GM20431 (cell line): ENCODE measurements at regions not wholly inside any gene's neighbourhood (a gene's known extent, or its start where the extent isn't known, plus 50 kb on each side); places are given as distances from the start of the nearest gene placed in this dataset.

Experiments
- in situ Hi-C: fragments of 300-500 bp; cut with MseI, MboI; formaldehyde crosslinking; loops from one replicate; pipeline ENCODE4 v1.15.0; 2020; ENCODE audit warnings: low sequenced_read_pairs; ENCODE audit not compliant: unreplicated experiment

- in situ Hi-C loops: no loop called here
These were observed 127.3 kb downstream of the NUDT12 start for GRCh38 chr5:103435136-103435889.

GRCh38 chr5:103434057-103434456 lies 128.5 kb downstream of the NUDT12 start:
- in situ Hi-C loops: no loop called here

- in situ Hi-C loops: no loop called here
These were observed 129.4 kb downstream of the NUDT12 start for GRCh38 chr5:103433211-103433610.

GRCh38 chr5:103428923-103429322 lies 133.7 kb downstream of the NUDT12 start:
- in situ Hi-C loops: no loop called here

- in situ Hi-C loops: no loop called here
These were observed 134.1 kb downstream of the NUDT12 start for GRCh38 chr5:103428411-103428871.

- in situ Hi-C loops: no loop called here
These were observed 135.3 kb downstream of the NUDT12 start for GRCh38 chr5:103427326-103427725.

- in situ Hi-C loops: no loop called here
These were observed 136.7 kb downstream of the NUDT12 start for GRCh38 chr5:103425686-103426454.

GRCh38 chr5:103424453-103425205 lies 138.0 kb downstream of the NUDT12 start:
- in situ Hi-C loops: no loop called here

- in situ Hi-C loops: no loop called here
These were observed 138.6 kb downstream of the NUDT12 start for GRCh38 chr5:103424026-103424425.

- in situ Hi-C loops: no loop called here
These were observed 139.8 kb downstream of the NUDT12 start for GRCh38 chr5:103422756-103423155.

- in situ Hi-C loops: no loop called here
These were observed 148.0 kb downstream of the NUDT12 start for GRCh38 chr5:103414604-103415003.

GRCh38 chr5:103411711-103412110 lies 150.9 kb downstream of the NUDT12 start:
- in situ Hi-C loops: no loop called here

- in situ Hi-C loops: no loop called here
These were observed 151.6 kb downstream of the MACIR start for GRCh38 chr5:103410172-103410571.

GRCh38 chr5:103409013-103409670 lies 150.6 kb downstream of the MACIR start:
- in situ Hi-C loops: no loop called here

- in situ Hi-C loops: no loop called here
These were observed 149.8 kb downstream of the MACIR start for GRCh38 chr5:103408408-103408807.

- in situ Hi-C loops: no loop called here
These were observed 148.8 kb downstream of the MACIR start for GRCh38 chr5:103407402-103407801.

GRCh38 chr5:103404483-103404882 lies 145.9 kb downstream of the MACIR start:
- in situ Hi-C loops: no loop called here

GRCh38 chr5:103402851-103403250 lies 144.3 kb downstream of the MACIR start:
- in situ Hi-C loops: no loop called here

- in situ Hi-C loops: no loop called here
These were observed 139.4 kb downstream of the MACIR start for GRCh38 chr5:103397739-103398581.
